HUES64 (cell line): ENCODE measurements at regions not wholly inside any gene's neighbourhood (a gene's known extent, or its start where the extent isn't known, plus 50 kb on each side); places are given as distances from the start of the nearest gene placed in this dataset.

Experiments used
- H3K27ac ChIP-seq: 2 replicates; pipeline ENCODE4 v1.7.0; 2013; ENCODE audit warnings: low read depth, low read length, inconsistent platforms
- H3K27me3 ChIP-seq: 2 replicates; pipeline ENCODE4 v1.6.1; 2013; ENCODE audit warnings: mild to moderate bottlenecking, low read length; ENCODE audit not compliant: insufficient read depth
- H3K36me3 ChIP-seq: 2 replicates; pipeline ENCODE4 v1.6.1; 2013; ENCODE audit warnings: mild to moderate bottlenecking, low read length; ENCODE audit not compliant: insufficient read depth
- H3K4me1 ChIP-seq: 2 replicates; pipeline ENCODE4 v1.6.1; 2013; ENCODE audit warnings: mild to moderate bottlenecking, low read length, moderate library complexity; ENCODE audit not compliant: insufficient read depth
- H3K4me3 ChIP-seq: 2 replicates; pipeline ENCODE4 v1.5.1; 2013; ENCODE audit warnings: mild to moderate bottlenecking, low read length, moderate library complexity
- H3K9ac ChIP-seq: 2 replicates; pipeline ENCODE4 v1.6.1; 2013; ENCODE audit warnings: mild to moderate bottlenecking, low read depth, low read length
- H3K9me3 ChIP-seq: 2 replicates; pipeline ENCODE4 v1.6.1; 2013; ENCODE audit warnings: low read depth, low read length; ENCODE audit not compliant: insufficient read depth
- WGBS: fragments of 150-250, 120-280 bp; methylation state at CpG from one replicate; pipeline ENCODE4 v1.1.7; 2013; ENCODE audit warnings: missing lambda C conversion rate; 5-methylcytosine and 5-hydroxymethylcytosine counted together

- no peaks in the 10 kb centered on the region for H3K9me3 ChIP-seq
- no peaks in the 10 kb centered on the region for H3K36me3 ChIP-seq
- peaks cover 35% of the 10 kb centered on the region for H3K4me1 ChIP-seq
- no peak overlapping the region for H3K4me3 ChIP-seq
- WGBS = 41% methylated on average over 2 of the region's 3 CpGs
- no peaks in the 10 kb centered on the region for H3K27me3 ChIP-seq
- no peak overlapping the region for H3K27ac ChIP-seq
- H3K9ac ChIP-seq = no peak overlapping the region
Observed at GRCh38 chr17:14513835-14514234, 213.0 kb downstream of the HS3ST3B1 start.

GRCh38 chr17:14510136-14510535, 209.3 kb downstream of the HS3ST3B1 start:
- Histone ChIP-seq H3K9me3 (no peaks in the 10 kb centered on the region), H3K27me3 (no peaks in the 10 kb centered on the region), H3K9ac (no peak overlapping the region), H3K4me3 (no peak overlapping the region), H3K4me1 (peaks cover 25% of the 10 kb centered on the region), H3K36me3 (no peaks in the 10 kb centered on the region), H3K27ac (no peak overlapping the region)
- 92% methylated on average over 2 of the region's 3 CpGs for WGBS

GRCh38 chr17:14508156-14508555, 207.3 kb downstream of the HS3ST3B1 start:
- no peaks in the 10 kb centered on the region for H3K36me3 ChIP-seq
- no peak overlapping the region for H3K27ac ChIP-seq
- H3K4me1 ChIP-seq = peaks cover 7% of the 10 kb centered on the region; the same call in 1 of the 2 replicates
- H3K4me3 ChIP-seq = no peak overlapping the region
- no peaks in the 10 kb centered on the region for H3K27me3 ChIP-seq
- WGBS = 95% methylated on average over 4 of the region's 5 CpGs
- H3K9ac ChIP-seq = no peak overlapping the region
- H3K9me3 ChIP-seq = no peaks in the 10 kb centered on the region

- 94% methylated on average over 5 of the region's 5 CpGs for WGBS
- no peak overlapping the region for H3K4me3 ChIP-seq
- no peak overlapping the region for H3K9ac ChIP-seq
- no peaks in the 10 kb centered on the region for H3K36me3 ChIP-seq
- no peak overlapping the region for H3K27ac ChIP-seq
- H3K4me1 ChIP-seq = no peaks in the 10 kb centered on the region
- H3K9me3 ChIP-seq = no peaks in the 10 kb centered on the region
- H3K27me3 ChIP-seq = no peaks in the 10 kb centered on the region
Observed at GRCh38 chr17:14506364-14506763, 205.5 kb downstream of the HS3ST3B1 start.

- no peak overlapping the region for H3K27ac ChIP-seq
- no peak overlapping the region for H3K9ac ChIP-seq
- no peaks in the 10 kb centered on the region for H3K36me3 ChIP-seq
- no peaks in the 10 kb centered on the region for H3K27me3 ChIP-seq
- no peaks in the 10 kb centered on the region for H3K4me1 ChIP-seq
- no peaks in the 10 kb centered on the region for H3K9me3 ChIP-seq
- 92% methylated on average over 3 of the region's 3 CpGs for WGBS
- H3K4me3 ChIP-seq = no peak overlapping the region
Observed at GRCh38 chr17:14505606-14506005, 204.7 kb downstream of the HS3ST3B1 start.

GRCh38 chr17:14499976-14500375, 199.1 kb downstream of the HS3ST3B1 start:
- H3K36me3 ChIP-seq = no peaks in the 10 kb centered on the region
- H3K4me1 ChIP-seq = no peaks in the 10 kb centered on the region
- H3K4me3 ChIP-seq = no peak overlapping the region
- WGBS = 96% methylated on average over 4 of the region's 4 CpGs
- no peaks in the 10 kb centered on the region for H3K27me3 ChIP-seq
- H3K27ac ChIP-seq = no peak overlapping the region
- no peaks in the 10 kb centered on the region for H3K9me3 ChIP-seq
- no peak overlapping the region for H3K9ac ChIP-seq

- Histone ChIP-seq H3K27me3 (no peaks in the 10 kb centered on the region), H3K36me3 (no peaks in the 10 kb centered on the region), H3K27ac (no peak overlapping the region), H3K4me3 (no peak overlapping the region), H3K9me3 (no peaks in the 10 kb centered on the region), H3K4me1 (no peaks in the 10 kb centered on the region), H3K9ac (no peak overlapping the region)
- 93% methylated on average over 1 of the region's 1 CpG for WGBS
Observed at GRCh38 chr17:14498812-14499211, 197.9 kb downstream of the HS3ST3B1 start.

GRCh38 chr17:14494161-14494560, 193.3 kb downstream of the HS3ST3B1 start:
- no peaks in the 10 kb centered on the region for H3K27me3 ChIP-seq
- H3K27ac ChIP-seq = no peak overlapping the region
- no peaks in the 10 kb centered on the region for H3K9me3 ChIP-seq
- H3K4me1 ChIP-seq = no peaks in the 10 kb centered on the region
- WGBS = 82% methylated on average over 4 of the region's 4 CpGs
- H3K36me3 ChIP-seq = no peaks in the 10 kb centered on the region
- no peak overlapping the region for H3K4me3 ChIP-seq
- no peak overlapping the region for H3K9ac ChIP-seq

GRCh38 chr17:14489986-14490385, 189.1 kb downstream of the HS3ST3B1 start:
- Histone ChIP-seq H3K36me3 (no peaks in the 10 kb centered on the region), H3K9ac (no peak overlapping the region), H3K4me1 (no peaks in the 10 kb centered on the region), H3K9me3 (no peaks in the 10 kb centered on the region), H3K27me3 (no peaks in the 10 kb centered on the region), H3K4me3 (no peak overlapping the region), H3K27ac (no peak overlapping the region)
- WGBS = 89% methylated on average over 2 of the region's 2 CpGs

GRCh38 chr17:14488958-14489550, 188.2 kb downstream of the HS3ST3B1 start:
- Histone ChIP-seq H3K27ac (no peak overlapping the region), H3K27me3 (no peaks in the 10 kb centered on the region), H3K36me3 (no peaks in the 10 kb centered on the region), H3K9ac (no peak overlapping the region), H3K9me3 (no peaks in the 10 kb centered on the region), H3K4me1 (0 out of 2 replicates have a peak, but pooled peaks cover 5% of the 10 kb centered on the region), H3K4me3 (no peak overlapping the region)
- WGBS = 67% methylated on average over 1 of the region's 2 CpGs

GRCh38 chr17:14487068-14487467, 186.2 kb downstream of the HS3ST3B1 start:
- Histone ChIP-seq H3K9me3 (no peaks in the 10 kb centered on the region), H3K36me3 (no peaks in the 10 kb centered on the region), H3K27me3 (no peaks in the 10 kb centered on the region), H3K9ac (no peak overlapping the region), H3K27ac (no peak overlapping the region), H3K4me3 (no peak overlapping the region), H3K4me1 (0 out of 2 replicates have a peak, but pooled peaks cover 5% of the 10 kb centered on the region)
- WGBS = 88% methylated on average over 8 of the region's 8 CpGs

GRCh38 chr17:14482715-14483114, 181.8 kb downstream of the HS3ST3B1 start:
- no peak overlapping the region for H3K9ac ChIP-seq
- H3K9me3 ChIP-seq = no peaks in the 10 kb centered on the region
- no peaks in the 10 kb centered on the region for H3K27me3 ChIP-seq
- no peak overlapping the region for H3K27ac ChIP-seq
- H3K4me3 ChIP-seq = no peak overlapping the region
- H3K4me1 ChIP-seq = 0 out of 2 replicates have a peak, but pooled peaks cover 5% of the 10 kb centered on the region
- 100% methylated on average over 1 of the region's 1 CpG for WGBS
- no peaks in the 10 kb centered on the region for H3K36me3 ChIP-seq
